ENCODE measurements at regions not wholly inside any gene's neighbourhood (a gene's known extent, or its start where the extent isn't known, plus 50 kb on each side); places are given as distances from the start of the nearest gene placed in this dataset.

DNA sequence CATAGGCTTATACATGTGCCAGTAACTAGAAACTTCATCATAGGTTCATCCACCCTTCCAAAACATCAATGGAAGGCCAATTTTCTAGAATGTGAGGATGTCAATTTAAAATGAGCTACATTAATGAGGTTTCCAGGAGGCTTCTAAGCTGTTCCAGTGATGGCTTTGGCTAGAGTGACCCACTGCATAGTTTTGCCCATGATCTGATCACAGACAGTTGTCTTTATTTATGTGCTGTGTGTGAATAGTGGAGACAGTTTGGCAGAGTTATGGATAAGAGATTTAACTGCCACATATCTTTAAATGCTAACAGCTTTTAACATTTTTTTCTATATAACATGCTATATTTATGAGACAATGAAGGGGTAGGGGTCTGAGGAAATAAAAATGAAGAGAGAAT is 139.0 kb upstream of the ZNF462 start:
- in situ Hi-C loops (cut with HindIII; ENCODE audit: low sequenced_read_pairs), result no loop called here

- in situ Hi-C loops (cut with HindIII; ENCODE audit: low sequenced_read_pairs), result no loop called here
These were observed 138.4 kb upstream of the ZNF462 start for GRCh38 chr9:106724566-106724965.

- in situ Hi-C loops (cut with HindIII; ENCODE audit: low sequenced_read_pairs), result no loop called here
These were observed 136.7 kb upstream of the ZNF462 start for GRCh38 chr9:106726070-106726815.

DNA sequence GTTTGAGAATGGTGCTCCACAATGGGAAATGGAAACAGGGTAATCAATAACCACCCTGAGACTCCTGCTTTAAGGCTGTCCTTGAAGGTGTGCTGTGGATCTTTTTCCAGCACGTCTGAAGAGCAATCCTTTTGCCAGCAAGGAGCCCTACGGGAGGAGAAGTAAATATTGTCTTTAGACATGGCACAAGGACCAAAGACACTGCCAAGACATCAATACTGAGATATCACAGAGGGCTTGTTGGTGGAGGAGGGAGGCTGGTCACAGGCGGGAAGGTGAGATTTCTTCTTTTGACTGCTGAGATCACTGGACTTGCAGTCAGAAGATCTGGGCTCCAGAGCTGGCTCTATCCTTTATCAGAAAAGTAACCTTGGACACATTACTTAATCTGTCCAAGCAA is 135.0 kb upstream of the ZNF462 start:
- in situ Hi-C loops (cut with HindIII; ENCODE audit: low sequenced_read_pairs), result no loop called here

- in situ Hi-C loops (cut with HindIII; ENCODE audit: low sequenced_read_pairs), result no loop called here
These were observed 134.1 kb upstream of the ZNF462 start for GRCh38 chr9:106728860-106729259.

DNA sequence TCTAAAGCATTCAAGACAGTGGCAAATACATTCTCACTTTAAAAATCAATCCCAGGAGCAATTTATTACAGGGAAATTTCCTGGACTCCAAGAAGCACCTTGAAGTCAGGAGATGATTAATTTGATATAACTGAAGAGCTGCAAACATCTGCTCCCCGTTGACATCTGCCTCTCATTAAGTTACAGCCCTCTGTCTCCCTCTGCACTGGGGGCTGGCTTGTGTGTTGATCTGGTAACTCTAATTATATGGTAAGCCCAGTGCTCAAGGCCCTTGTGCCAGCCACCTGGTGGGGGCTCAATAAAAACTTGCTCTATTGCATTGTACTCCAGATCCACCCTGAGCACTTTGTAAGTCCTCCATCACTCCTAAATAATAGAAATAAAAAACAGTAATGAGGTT is 131.1 kb upstream of the ZNF462 start:
- in situ Hi-C loops (cut with HindIII; ENCODE audit: low sequenced_read_pairs), result no loop called here

- in situ Hi-C loops (cut with HindIII; ENCODE audit: low sequenced_read_pairs), result no loop called here
These were observed 129.1 kb upstream of the ZNF462 start for GRCh38 chr9:106733828-106734380.

DNA sequence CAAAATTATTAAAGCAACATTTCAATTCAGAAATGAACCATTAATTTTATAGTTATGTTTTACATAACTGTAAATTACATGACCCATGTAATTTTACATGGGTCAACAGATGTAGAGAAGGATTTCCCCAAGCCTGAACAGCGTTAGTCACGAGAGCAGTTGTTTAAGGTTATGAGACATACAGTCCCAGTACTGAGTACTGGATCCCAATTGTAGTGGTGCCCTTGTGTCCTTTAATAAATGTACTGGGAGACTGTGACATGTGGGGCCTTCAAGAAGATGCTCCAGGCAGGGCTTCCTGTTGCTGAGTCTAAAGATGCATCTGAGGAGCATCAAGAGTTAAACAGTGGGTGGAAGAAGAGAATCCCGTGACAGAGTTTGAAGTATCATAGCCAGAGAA is 125.5 kb upstream of the ZNF462 start:
- in situ Hi-C loops (cut with HindIII; ENCODE audit: low sequenced_read_pairs), result no loop called here

DNA sequence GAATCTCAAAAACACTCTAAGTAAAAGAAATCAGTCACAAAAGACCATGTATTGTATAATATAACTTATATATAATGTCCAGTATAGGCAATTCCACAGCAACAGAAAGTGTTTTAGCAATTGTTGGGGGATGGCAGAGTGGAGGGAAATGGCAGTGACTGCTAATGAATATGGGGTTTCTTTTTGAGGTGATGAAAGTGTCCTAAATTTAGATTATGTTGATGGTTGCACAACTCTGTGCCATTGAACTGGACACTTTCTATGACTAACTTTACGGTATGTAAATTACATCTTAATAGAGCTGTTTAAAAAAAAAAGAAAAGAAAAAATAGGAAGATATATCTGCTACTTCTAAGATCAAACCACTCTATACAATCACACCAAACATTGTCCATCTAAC is 124.9 kb upstream of the ZNF462 start:
- in situ Hi-C loops (cut with HindIII; ENCODE audit: low sequenced_read_pairs), result no loop called here

DNA sequence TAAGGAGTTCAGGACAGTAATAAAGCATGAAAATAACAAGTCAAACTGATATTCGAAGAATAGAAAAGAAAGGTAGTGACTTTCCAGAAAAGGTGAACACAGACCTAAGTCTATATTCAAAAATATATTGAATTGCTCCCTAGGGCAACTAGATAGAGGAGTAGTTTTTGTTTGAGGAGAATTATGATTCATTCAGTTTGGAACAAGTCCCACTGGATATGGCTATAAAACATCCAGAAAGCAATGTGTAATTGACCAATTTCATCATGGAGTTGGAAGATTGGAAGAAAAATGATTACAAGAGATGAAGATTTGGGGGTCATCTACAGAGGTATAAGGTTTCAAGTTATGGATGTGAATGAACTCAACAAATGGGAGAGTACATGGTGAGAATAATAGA is 117.5 kb upstream of the ZNF462 start:
- in situ Hi-C loops (cut with HindIII; ENCODE audit: low sequenced_read_pairs), result no loop called here

DNA sequence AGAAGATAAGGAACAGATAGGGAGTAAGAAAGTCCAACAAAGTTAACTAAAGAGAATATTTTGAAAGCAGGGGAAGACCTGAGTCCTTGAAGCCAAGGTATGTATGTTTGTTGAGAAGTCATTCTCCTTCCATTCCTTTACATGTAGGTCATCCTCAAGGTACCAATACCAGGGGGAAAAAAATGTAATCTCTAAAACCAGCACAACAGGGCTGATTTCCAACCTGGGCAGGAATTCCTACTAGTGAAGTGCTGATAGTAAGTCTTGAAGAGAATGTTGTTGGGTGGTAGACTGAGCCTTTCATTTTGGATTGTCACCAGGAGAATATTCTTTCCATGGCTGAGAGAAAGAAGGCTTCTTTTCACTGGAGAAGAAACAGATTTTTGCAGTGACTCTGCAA is 117.1 kb upstream of the ZNF462 start:
- in situ Hi-C loops (cut with HindIII; ENCODE audit: low sequenced_read_pairs), result no loop called here

- in situ Hi-C loops (cut with HindIII; ENCODE audit: low sequenced_read_pairs), result no loop called here
These were observed 111.3 kb upstream of the ZNF462 start for GRCh38 chr9:106751681-106752080.

DNA sequence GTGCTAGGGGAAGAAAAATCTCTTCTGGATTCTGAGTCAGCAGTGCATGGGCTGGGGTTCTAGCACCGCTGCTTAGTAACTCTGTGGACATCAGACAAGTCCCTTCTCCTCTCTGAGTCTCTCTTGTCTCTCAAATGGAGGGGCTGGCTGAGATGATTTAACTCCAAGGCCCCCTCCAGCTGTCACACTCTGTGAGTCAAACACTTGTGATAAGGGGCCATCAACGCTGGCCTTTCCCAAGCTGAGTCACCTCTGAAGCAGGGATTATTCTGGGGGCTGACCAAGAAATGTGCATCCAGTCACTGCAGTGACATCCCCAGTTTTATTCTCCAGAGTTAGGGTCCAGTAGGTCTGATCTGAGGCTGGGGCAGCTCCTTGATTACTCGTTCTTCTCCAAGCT is 110.4 kb upstream of the ZNF462 start:
- in situ Hi-C loops (cut with HindIII; ENCODE audit: low sequenced_read_pairs), result no loop called here

DNA sequence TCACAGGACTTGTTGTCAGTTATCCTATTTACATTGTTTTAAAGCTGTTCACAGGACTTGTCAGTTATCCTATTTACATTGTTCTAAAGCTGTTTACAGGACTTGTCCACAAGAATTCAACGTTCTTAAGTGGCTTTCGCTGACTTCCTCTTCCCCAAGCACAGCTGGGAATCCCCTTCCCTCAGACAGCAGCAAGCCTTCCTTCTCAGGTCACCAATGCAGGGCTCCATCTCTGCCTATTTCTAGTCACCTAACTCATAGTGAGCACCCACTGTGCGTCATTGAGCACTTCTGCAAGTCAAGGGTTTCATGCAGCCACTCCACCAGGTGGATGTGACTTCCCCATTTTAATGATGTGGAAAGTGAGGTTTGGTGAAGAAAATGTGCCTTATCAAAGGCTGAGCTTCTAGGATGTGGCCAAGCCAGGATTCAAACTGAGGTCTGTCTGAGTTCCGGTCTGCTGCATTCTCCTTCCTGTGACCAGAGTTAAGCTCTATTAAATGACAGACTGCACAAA is 109.8 kb upstream of the ZNF462 start:
- in situ Hi-C loops (cut with HindIII; ENCODE audit: low sequenced_read_pairs), result no loop called here

DNA sequence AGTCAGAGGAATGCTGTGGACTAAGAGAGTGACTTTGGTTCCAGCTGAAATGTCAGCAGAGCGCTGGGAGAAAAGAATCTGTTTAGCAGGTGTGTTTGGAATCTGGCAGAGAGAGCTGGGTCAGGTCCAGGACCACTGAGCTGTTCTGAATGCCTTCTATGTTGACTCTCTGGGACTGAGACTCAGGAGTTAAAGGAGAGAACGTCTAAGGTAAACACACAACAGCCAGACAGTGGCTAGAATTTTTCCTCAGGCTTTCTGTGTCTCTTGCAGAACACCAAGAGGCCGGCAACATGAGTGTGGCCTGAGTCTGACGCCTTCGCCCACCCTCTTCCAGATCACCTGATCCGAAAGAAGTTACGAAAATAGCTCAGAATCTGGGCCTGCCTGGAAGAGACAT is 107.2 kb upstream of the ZNF462 start:
- in situ Hi-C loops (cut with HindIII; ENCODE audit: low sequenced_read_pairs), result no loop called here

DNA sequence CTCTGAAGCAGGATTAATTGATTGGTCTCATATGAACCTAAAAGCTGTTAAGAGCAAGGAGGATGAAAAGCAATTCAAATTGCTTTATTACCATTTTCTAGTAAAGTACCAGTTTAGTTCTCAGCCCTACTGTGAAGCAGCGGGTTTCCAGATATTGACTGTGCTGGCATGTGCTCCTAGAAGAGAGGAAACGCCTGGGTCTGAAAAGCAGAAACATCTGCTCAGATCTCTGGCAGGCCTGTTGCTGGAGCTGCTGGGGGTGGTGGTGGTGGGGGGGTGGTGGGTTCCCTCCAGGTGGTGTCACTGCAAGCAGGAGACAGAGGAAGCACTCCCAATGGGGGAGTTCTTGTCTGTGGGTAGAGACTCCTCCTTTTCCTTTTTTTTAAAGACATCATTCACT is 105.5 kb upstream of the ZNF462 start:
- in situ Hi-C loops (cut with HindIII; ENCODE audit: low sequenced_read_pairs), result no loop called here

- in situ Hi-C loops (cut with HindIII; ENCODE audit: low sequenced_read_pairs), result no loop called here
These were observed 104.1 kb upstream of the ZNF462 start for GRCh38 chr9:106758911-106759310.

DNA sequence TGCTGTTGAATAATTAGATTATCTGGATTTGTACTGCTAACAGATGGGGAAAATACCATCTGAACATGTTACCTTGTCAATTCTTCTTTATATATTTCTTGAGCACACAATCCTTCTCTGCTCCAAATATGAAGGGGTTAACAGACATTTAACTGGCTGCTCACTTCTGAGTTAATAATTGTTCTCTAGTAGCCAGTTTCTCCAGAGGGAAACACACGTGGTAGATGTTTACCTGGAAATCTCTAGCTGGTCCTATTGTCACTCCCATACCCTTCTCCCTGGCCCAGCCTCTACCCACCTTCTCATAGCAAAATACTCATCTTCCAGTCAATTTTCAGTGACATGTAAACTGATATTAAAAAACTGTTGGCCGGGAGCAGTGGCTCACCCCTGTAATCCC is 101.5 kb upstream of the ZNF462 start:
- in situ Hi-C loops (cut with HindIII; ENCODE audit: low sequenced_read_pairs), result no loop called here

GRCh38 chr9:106766616-106767015 is 96.3 kb upstream of the ZNF462 start:
- in situ Hi-C loops (cut with HindIII; ENCODE audit: low sequenced_read_pairs), result no loop called here

DNA sequence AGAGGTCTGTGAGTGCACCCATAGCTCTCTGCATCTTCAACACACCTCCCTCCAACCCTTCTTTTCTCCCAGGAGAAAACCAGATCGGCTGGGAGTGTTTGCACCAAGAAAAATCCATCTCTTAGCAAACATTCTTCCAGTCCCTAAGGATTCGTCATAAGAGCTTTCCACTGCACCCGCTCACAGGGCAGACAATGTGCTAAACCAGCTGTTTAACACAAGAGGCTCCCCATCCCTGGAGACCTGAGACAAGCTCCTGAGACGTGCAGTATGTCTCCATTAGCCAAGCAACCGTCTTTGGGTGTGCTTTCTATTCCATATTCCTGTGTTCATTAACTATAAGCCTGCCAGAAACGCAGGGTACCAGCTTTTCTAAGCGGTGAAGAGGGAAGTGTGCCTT is 93.6 kb upstream of the ZNF462 start:
- in situ Hi-C loops (cut with HindIII; ENCODE audit: low sequenced_read_pairs), result no loop called here

- in situ Hi-C loops (cut with HindIII; ENCODE audit: low sequenced_read_pairs), result no loop called here
These were observed 91.4 kb upstream of the ZNF462 start for GRCh38 chr9:106771608-106772007.

- in situ Hi-C loops (cut with HindIII; ENCODE audit: low sequenced_read_pairs), result no loop called here
These were observed 90.3 kb upstream of the ZNF462 start for GRCh38 chr9:106772523-106773290.
